ENCODE measurements at regions not wholly inside any gene's neighbourhood (a gene's known extent, or its start where the extent isn't known, plus 50 kb on each side); places are given as distances from the start of the nearest gene placed in this dataset.

DNA sequence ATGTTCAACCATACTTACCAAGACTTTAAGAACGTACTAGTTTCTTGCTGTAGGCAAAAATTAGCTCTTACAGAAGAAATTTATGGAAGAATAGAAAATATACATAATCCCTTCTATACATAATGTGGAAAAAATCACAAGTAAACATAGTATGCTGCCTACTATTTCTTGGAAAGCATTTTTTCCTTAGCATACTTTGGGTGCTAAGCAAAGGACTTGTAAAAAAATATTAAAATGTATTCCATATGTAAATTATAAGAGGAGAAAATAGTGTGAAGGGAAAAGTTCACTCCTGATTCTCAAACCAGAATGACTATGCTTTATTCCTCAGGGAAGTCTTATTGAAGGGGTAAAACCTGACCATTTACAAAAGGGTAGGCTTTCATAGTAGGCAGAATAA is 243.8 kb upstream of the VLDLR start:
- TF ChIP-seq, protein P1, sequence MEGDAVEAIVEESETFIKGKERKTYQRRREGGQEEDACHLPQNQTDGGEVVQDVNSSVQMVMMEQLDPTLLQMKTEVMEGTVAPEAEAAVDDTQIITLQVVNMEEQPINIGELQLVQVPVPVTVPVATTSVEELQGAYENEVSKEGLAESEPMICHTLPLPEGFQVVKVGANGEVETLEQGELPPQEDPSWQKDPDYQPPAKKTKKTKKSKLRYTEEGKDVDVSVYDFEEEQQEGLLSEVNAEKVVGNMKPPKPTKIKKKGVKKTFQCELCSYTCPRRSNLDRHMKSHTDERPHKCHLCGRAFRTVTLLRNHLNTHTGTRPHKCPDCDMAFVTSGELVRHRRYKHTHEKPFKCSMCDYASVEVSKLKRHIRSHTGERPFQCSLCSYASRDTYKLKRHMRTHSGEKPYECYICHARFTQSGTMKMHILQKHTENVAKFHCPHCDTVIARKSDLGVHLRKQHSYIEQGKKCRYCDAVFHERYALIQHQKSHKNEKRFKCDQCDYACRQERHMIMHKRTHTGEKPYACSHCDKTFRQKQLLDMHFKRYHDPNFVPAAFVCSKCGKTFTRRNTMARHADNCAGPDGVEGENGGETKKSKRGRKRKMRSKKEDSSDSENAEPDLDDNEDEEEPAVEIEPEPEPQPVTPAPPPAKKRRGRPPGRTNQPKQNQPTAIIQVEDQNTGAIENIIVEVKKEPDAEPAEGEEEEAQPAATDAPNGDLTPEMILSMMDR (IDR thresholded peaks at IDR 0.05): no peak
- no peak for TF ChIP-seq POLR2A (IDR thresholded peaks at IDR 0.05)
